Calu3 (cell line): ENCODE measurements at regions not wholly inside any gene's neighbourhood (a gene's known extent, or its start where the extent isn't known, plus 50 kb on each side); places are given as distances from the start of the nearest gene placed in this dataset.
A peak's percentile ranks its signal among the peaks of the same experiment; 100 is the strongest.

ENCODE experiments used
- BruUV-seq: library from RNA; stranded (reverse); fragments of 400-500 nt; replicated peaks from 2 replicates; lab custom pipeline; 2021; lab: Mats Ljungman, UMichigan
- CTCF ChIA-PET: fragments of 300-600 bp; sonication (Branson Sonifier 250); formaldehyde crosslinking; loops from one replicate; lab custom pipeline; 2022; ENCODE audit warnings: antibody characterized with exemption; lab: Charles Lee
- DNase-seq: peaks from one replicate; pipeline ENCODE4 v3.0.0; 2022
- H3K27ac Mint-ChIP-seq: one replicate; pipeline ENCODE4 v1.8.0; 2022; ENCODE audit warnings: mixed read lengths; ENCODE audit not compliant: unreplicated experiment
- H3K27me3 Mint-ChIP-seq: one replicate; pipeline ENCODE4 v1.8.0; 2022; ENCODE audit warnings: mixed read lengths; ENCODE audit not compliant: unreplicated experiment
- H3K36me3 Mint-ChIP-seq: one replicate; pipeline ENCODE4 v1.8.0; 2022; ENCODE audit warnings: mild to moderate bottlenecking, moderate library complexity, mixed read lengths; ENCODE audit not compliant: insufficient read depth, unreplicated experiment
- H3K4me1 Mint-ChIP-seq: one replicate; pipeline ENCODE4 v1.8.0; 2022; ENCODE audit warnings: mild to moderate bottlenecking, low read depth, mixed read lengths; ENCODE audit not compliant: unreplicated experiment
- H3K4me3 Mint-ChIP-seq: one replicate; pipeline ENCODE4 v1.8.0; 2022; ENCODE audit warnings: mild to moderate bottlenecking, low read depth, moderate library complexity, mixed read lengths; ENCODE audit not compliant: unreplicated experiment
- H3K9me3 Mint-ChIP-seq: one replicate; pipeline ENCODE4 v1.8.0; 2022; ENCODE audit warnings: low read depth, mixed read lengths; ENCODE audit not compliant: unreplicated experiment
- CTCF ChIP-seq: fragments of 200-600 bp; IDR thresholded peaks from one replicate; pipeline ENCODE4 v1.8.0; 2022; ENCODE audit warnings: antibody characterized with exemption; ENCODE audit not compliant: unreplicated experiment
- intact Hi-C: fragments of 100-400 bp; cut with micrococcal nuclease; formaldehyde crosslinking; loops from one replicate; pipeline ENCODE4 v1.10.0; 2022; ENCODE audit not compliant: unreplicated experiment

- Mint-ChIP-seq H3K27ac (no peak overlapping the region), H3K4me1 (peaks cover 16% of the 10 kb centered on the region), H3K27me3 (no peaks in the 10 kb centered on the region), H3K9me3 (no peaks in the 10 kb centered on the region), H3K4me3 (no peak overlapping the region), H3K36me3 (no peaks in the 10 kb centered on the region)
- intact Hi-C loops, result loop anchor here (5.0 kb wide), 1 partner anchor 723 kb away; no protein-coding TSS in a partner anchor
- DNase-seq, result no peak
- TF ChIP-seq CTCF, result no peak
- CTCF ChIA-PET, result no interaction called here
- no TSS peak for BruUV-seq
These were observed 1989.0 kb downstream of the C4orf33 start for GRCh38 chr4:131084997-131085396.

GRCh38 chr4:131091896-131092295 lies 1995.9 kb downstream of the C4orf33 start:
- DNase-seq, result no peak
- no peaks in the 10 kb centered on the region for H3K9me3 Mint-ChIP-seq
- H3K27me3 Mint-ChIP-seq, result no peaks in the 10 kb centered on the region
- no peak overlapping the region for H3K27ac Mint-ChIP-seq
- no TSS peak for BruUV-seq
- TF ChIP-seq CTCF, result peak; percentile 11
- CTCF ChIA-PET, result interaction anchor here (0.7 kb wide), 1 partner anchor 338 kb away, joined by 3 read pairs; no protein-coding TSS in a partner anchor
- intact Hi-C loops, result loop anchor here (1.0 to 5.0 kb wide), 4 partner anchors 339 to 1520 kb away; no protein-coding TSS in a partner anchor
- H3K4me1 Mint-ChIP-seq, result no peaks in the 10 kb centered on the region
- no peak overlapping the region for H3K4me3 Mint-ChIP-seq
- H3K36me3 Mint-ChIP-seq, result no peaks in the 10 kb centered on the region

- H3K4me3 Mint-ChIP-seq, result no peak overlapping the region
- H3K4me1 Mint-ChIP-seq, result no peaks in the 10 kb centered on the region
- no TSS peak for BruUV-seq
- no peaks in the 10 kb centered on the region for H3K27me3 Mint-ChIP-seq
- no peaks in the 10 kb centered on the region for H3K9me3 Mint-ChIP-seq
- intact Hi-C loops, result loop anchor here (2.0 to 5.0 kb wide), 3 partner anchors 337 to 1519 kb away; no protein-coding TSS in a partner anchor
- DNase-seq, result no peak
- no peak for TF ChIP-seq CTCF
- no peak overlapping the region for H3K27ac Mint-ChIP-seq
- CTCF ChIA-PET, result no interaction called here
- H3K36me3 Mint-ChIP-seq, result no peaks in the 10 kb centered on the region
These were observed 1997.4 kb downstream of the C4orf33 start for GRCh38 chr4:131093303-131093702.

- Mint-ChIP-seq H3K9me3 (peaks cover 4% of the 10 kb centered on the region), H3K4me3 (no peak overlapping the region), H3K36me3 (no peaks in the 10 kb centered on the region), H3K4me1 (no peaks in the 10 kb centered on the region), H3K27ac (no peak overlapping the region), H3K27me3 (no peaks in the 10 kb centered on the region)
- intact Hi-C loops, result loop anchor here (5.0 kb wide), 1 partner anchor 203 kb away; no protein-coding TSS in a partner anchor
- DNase-seq, result no peak
- CTCF ChIA-PET, result no interaction called here
- BruUV-seq, result no TSS peak
- no peak for TF ChIP-seq CTCF
These were observed 2003.0 kb downstream of the C4orf33 start for GRCh38 chr4:131098976-131099375.
